ENCODE measurements at regions not wholly inside any gene's neighbourhood (a gene's known extent, or its start where the extent isn't known, plus 50 kb on each side); places are given as distances from the start of the nearest gene placed in this dataset.

DNA sequence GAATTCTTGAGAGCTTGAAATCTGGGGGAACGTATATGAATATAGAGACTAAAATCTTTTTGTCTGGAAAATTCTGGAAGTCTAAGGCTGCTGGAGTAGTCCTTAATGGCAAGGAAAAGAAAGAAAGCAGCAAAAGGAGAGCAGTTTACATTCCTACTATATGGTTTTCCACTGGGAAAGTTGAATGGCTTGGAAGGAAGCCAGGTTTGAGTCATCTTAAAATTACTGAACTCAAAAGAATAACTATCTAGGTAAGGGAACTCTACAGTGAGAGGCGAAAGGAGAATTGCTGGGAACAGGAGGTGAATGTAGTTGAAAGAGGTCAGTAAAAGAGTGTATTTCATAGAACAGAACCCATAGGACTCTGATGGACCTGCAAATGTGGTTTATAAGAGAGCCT lies 258.1 kb upstream of the EDIL3 start:
- H3K79me2 ChIP-seq (ENCODE audit: control insufficient read depth, insufficient read depth, low read length): no peaks in the 10 kb centered on the region
- H3K9ac ChIP-seq (ENCODE audit: control insufficient read depth, extremely low read depth, insufficient read depth, low read length): no peak overlapping the region
- dilution Hi-C loops (cut with MboI; ENCODE audit: extremely low pct_ligation_motif_present, low sequenced_read_pairs): no loop called here
- no peaks in the 10 kb centered on the region for H3K9me3 ChIP-seq (ENCODE audit: control insufficient read depth, low read depth, low read length)
- FAIRE-seq (no peak), DNase-seq (ENCODE audit: low read depth, low spot score) (no peak)
- H3K9me1 ChIP-seq (ENCODE audit: control insufficient read depth, extremely low read depth, insufficient read depth, low read length): no peaks in the 10 kb centered on the region
- no peaks in the 10 kb centered on the region for H4K20me1 ChIP-seq (ENCODE audit: control insufficient read depth, extremely low read depth, insufficient read depth, low read length)
- no peaks in the 10 kb centered on the region for H3K4me1 ChIP-seq (ENCODE audit: control insufficient read depth, extremely low read depth, insufficient read depth, low read length)
- no peak overlapping the region for H3K4me3 ChIP-seq (ENCODE audit: control insufficient read depth in 2 of 3, extremely low read depth in 1 of 3, insufficient read depth in 2 of 3, low read depth in 1 of 3, low read length in 3 of 3)
- TF ChIP-seq EZH2 (IDR thresholded peaks at IDR 0.05; ENCODE audit: low read length) (no peak), CTCF (optimal IDR thresholded peaks at IDR 0.05 in 1 of 3, IDR thresholded peaks at IDR 0.05 in 1 of 3, conservative IDR thresholded peaks at IDR 0.05 in 1 of 3; ENCODE audit: extremely low read depth in 1 of 3, insufficient read depth in 2 of 3, low read length in 3 of 3) (no peak)
- H3K36me3 ChIP-seq (ENCODE audit: control insufficient read depth in 2 of 2, extremely low read depth in 1 of 2, insufficient read depth in 2 of 2, low read length in 2 of 2): no peaks in the 10 kb centered on the region
- no peaks in the 10 kb centered on the region for H3K27me3 ChIP-seq (ENCODE audit: control insufficient read depth, extremely low read depth, insufficient read depth, low read length)
- H2AFZ ChIP-seq (ENCODE audit: control insufficient read depth, low read length): no peak overlapping the region
- no peak overlapping the region for H3K4me2 ChIP-seq (ENCODE audit: control insufficient read depth, extremely low read depth, insufficient read depth, low read depth, low read length)
- no peak overlapping the region for H3K27ac ChIP-seq (ENCODE audit: control insufficient read depth, insufficient read depth, low read length)

GRCh38 chr5:84642324-84642723 lies 257.6 kb upstream of the EDIL3 start:
- Histone ChIP-seq H3K4me1 (ENCODE audit: control insufficient read depth, extremely low read depth, insufficient read depth, low read length) (no peaks in the 10 kb centered on the region), H4K20me1 (ENCODE audit: control insufficient read depth, extremely low read depth, insufficient read depth, low read length) (no peaks in the 10 kb centered on the region), H3K9me3 (ENCODE audit: control insufficient read depth, low read depth, low read length) (no peaks in the 10 kb centered on the region), H3K36me3 (ENCODE audit: control insufficient read depth in 2 of 2, extremely low read depth in 1 of 2, insufficient read depth in 2 of 2, low read length in 2 of 2) (no peaks in the 10 kb centered on the region), H3K79me2 (ENCODE audit: control insufficient read depth, insufficient read depth, low read length) (no peaks in the 10 kb centered on the region), H3K4me2 (ENCODE audit: control insufficient read depth, extremely low read depth, insufficient read depth, low read depth, low read length) (no peak overlapping the region), H2AFZ (ENCODE audit: control insufficient read depth, low read length) (no peak overlapping the region), H3K9me1 (ENCODE audit: control insufficient read depth, extremely low read depth, insufficient read depth, low read length) (no peaks in the 10 kb centered on the region), H3K27me3 (ENCODE audit: control insufficient read depth, extremely low read depth, insufficient read depth, low read length) (no peaks in the 10 kb centered on the region), H3K27ac (ENCODE audit: control insufficient read depth, insufficient read depth, low read length) (no peak overlapping the region), H3K9ac (ENCODE audit: control insufficient read depth, extremely low read depth, insufficient read depth, low read length) (no peak overlapping the region), H3K4me3 (ENCODE audit: control insufficient read depth in 2 of 3, extremely low read depth in 1 of 3, insufficient read depth in 2 of 3, low read depth in 1 of 3, low read length in 3 of 3) (no peak overlapping the region)
- FAIRE-seq (no peak), DNase-seq (ENCODE audit: low read depth, low spot score) (no peak)
- dilution Hi-C loops (cut with MboI; ENCODE audit: extremely low pct_ligation_motif_present, low sequenced_read_pairs): no loop called here
- TF ChIP-seq EZH2 (IDR thresholded peaks at IDR 0.05; ENCODE audit: low read length) (no peak), CTCF (optimal IDR thresholded peaks at IDR 0.05 in 1 of 3, IDR thresholded peaks at IDR 0.05 in 1 of 3, conservative IDR thresholded peaks at IDR 0.05 in 1 of 3; ENCODE audit: extremely low read depth in 1 of 3, insufficient read depth in 2 of 3, low read length in 3 of 3) (no peak)
